GM18519 (cell line): ENCODE measurements at regions not wholly inside any gene's neighbourhood (a gene's known extent, or its start where the extent isn't known, plus 50 kb on each side); places are given as distances from the start of the nearest gene placed in this dataset.
"Not testable (repeated sequence)": the region's sequence is repeated elsewhere in the genome, so short reads cannot be mapped to it uniquely, and the experiment has no call there.

Experiments used
- ATAC-seq: cut with Tn5 transposase; IDR thresholded peaks from one replicate; pipeline ENCODE4 v1.9.1; 2021; ENCODE audit warnings: mild to moderate bottlenecking, moderate library complexity; ENCODE audit not compliant: unreplicated experiment, low FRiP score

- no peak for ATAC-seq
Measured at GRCh38 chr2:65602603-65603235, 170.3 kb upstream of the SPRED2 start.

DNA sequence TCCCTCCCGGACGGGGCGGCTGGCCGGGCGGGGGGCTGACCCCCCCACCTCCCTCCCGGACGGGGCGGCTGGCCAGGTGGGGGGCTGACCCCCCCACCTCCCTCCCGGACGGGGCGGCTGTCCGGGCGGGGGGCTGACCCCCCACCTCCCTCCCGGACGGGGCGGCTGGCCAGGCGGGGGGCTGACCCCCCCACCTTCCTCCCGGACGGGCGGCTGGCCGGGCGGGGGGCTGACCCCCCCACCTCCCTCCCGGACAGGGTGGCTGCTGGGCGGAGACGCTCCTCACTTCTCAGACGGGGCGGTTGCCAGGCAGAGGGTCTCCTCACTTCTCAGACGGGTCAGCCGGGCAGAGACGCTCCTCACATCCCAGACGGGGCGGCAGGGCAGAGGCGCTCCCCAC, 168.5 kb upstream of the SPRED2 start:
- not testable (repeated sequence) for ATAC-seq

DNA sequence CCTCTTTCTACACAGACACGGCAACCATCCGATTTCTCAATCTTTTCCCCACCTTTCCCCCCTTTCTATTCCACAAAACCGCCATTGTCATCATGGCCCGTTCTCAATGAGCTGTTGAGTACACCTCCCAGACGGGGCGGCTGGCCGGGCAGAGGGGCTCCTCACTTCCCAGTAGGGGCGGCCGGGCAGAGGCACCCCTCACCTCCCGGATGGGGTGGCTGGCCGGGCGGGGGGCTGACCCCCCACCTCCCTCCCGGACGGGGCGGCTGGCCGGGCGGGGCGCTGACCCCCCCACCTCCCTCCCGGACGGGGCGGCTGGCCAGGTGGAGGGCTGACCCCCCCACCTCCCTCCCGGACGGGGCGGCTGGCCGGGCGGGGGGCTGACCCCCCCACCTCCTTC, 168.0 kb upstream of the SPRED2 start:
- not testable (repeated sequence) for ATAC-seq

DNA sequence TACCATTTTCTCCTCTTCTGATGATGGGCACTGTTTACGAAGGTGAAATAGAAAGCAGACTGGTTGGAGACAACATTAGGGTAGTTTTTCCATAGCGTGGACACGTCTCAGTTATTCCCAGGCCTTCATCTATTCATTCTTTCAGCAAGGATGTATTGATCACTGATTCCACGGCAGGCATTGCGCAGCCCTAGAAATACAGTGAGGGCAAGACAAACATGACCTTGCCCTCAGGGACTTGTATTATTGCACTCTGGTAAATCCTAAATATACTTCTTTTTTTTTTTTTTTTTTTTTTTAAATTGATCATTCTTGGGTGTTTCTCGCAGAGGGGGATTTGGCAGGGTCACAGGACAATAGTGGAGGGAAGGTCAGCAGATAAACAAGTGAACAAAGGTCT, 167.3 kb upstream of the SPRED2 start:
- no peak for ATAC-seq

DNA sequence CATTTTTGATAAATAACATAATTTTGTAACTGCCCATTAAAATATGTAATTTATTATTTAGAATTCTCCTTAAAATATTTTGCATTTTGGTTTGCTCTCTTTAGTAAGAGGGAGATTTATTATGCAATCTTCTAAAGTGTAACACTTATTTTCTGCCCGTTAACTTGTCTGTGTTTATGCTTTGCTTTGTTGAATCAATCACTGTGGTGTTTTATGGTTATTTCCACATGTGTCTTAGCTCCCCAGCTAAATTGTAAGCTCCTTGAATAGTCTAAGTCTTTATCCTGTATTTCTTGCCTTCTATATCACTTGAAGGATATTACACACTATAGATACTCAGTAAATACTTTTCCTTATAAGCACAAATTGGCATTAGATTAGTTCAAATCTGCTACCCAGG, 166.6 kb upstream of the SPRED2 start:
- ATAC-seq = no peak

DNA sequence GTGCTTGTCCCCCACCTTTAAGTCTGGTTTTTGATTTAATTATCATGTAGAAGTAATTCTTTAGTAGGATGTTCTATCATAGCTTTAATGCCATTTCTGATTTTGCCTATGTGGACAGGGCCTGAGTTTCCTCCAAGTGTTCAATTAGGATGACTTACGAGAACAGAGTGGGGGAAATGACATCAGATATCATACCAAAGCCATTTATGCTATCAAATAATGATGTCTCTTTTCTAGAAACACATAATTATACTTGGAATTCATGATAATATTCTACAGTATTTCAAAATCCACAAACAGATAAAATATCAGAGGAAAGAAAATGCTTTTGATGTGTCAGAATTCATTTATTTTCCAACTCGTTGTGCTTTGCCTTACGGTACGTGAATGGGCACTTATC, 165.9 kb upstream of the SPRED2 start:
- no peak for ATAC-seq

DNA sequence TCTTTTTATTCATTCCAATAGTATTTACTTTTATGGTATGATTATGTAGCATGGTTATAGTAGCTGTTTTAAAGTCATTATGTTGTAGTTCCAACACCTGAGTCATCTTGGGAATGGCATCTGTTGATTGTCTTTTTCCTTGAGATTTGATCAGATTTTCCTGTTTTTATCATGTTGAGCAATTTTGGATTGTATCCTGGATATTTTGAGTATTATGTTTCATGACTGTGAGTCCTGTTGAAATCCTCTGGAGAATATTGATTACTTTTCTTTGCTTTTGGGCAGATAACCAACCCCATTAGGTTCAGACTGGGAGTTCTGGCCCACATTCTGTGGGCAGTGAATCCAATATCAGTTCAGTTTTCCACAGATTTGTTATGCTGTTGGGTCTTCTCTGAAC, 163.2 kb upstream of the SPRED2 start:
- no peak for ATAC-seq

GRCh38 chr2:65594150-65594549, 161.8 kb upstream of the SPRED2 start:
- ATAC-seq = no peak

GRCh38 chr2:65589667-65590066, 157.3 kb upstream of the SPRED2 start:
- no peak for ATAC-seq

- no peak for ATAC-seq
Measured at GRCh38 chr2:65587779-65588178, 155.4 kb upstream of the SPRED2 start.

DNA sequence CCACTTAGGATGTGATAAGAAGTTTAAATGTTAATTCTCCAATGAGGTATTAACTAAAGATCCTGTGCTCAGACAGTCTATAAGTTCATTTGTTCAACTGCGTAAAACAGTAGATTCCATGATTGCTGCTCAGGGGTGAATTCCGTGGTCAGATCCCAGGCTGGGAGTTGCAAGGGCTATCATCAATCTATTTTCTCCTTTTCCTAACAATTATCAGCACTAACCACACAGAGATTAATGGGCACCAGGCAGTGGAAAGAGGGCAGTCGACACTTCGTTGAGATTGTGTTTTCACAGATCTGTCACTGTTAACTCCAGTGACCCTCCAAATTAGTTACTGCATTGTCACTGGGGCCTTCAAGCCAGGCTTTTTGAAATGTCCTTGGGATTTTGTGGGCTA, 154.1 kb upstream of the SPRED2 start:
- no peak for ATAC-seq

DNA sequence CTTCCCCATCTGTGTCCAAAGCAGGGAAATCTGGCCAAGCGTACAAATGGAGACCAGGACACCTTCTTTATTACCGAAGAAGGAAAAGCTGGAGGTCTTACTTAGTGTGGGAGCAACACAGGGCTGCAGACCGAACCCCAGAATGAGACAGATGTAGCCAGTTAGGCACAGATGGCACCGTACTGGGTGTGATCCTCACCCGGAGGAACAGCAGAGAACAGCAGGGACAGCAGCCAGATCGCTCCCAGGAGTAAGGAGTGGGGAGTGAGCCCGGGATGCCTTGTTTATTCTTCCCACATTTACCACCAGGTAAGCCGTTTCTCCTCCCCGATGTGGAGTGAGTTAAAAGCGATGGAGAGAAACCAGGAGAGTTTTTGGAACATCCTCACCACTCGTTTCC, 150.7 kb upstream of the SPRED2 start:
- ATAC-seq = no peak

DNA sequence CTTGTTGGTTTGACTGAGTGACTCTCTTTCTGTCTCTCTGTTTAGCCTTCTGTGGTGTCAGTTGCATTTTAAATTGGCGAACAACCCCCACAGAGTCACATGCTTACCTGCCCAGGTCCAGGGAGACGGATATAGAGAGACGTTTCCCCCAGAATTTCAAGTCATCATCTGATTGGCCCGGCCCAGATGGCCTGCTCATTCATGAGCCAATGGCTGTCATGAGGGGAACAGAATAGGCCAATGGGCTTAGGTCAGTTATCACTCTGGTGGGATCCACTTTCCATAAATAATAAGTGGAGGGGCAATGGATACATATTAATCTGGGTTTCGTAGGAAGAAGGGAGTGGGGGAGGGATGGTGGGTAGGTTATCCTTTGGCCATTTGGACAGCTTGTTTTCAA, 150.0 kb upstream of the SPRED2 start:
- ATAC-seq = no peak

- ATAC-seq = no peak
Measured at GRCh38 chr2:65580824-65581223, 148.4 kb upstream of the SPRED2 start.

- ATAC-seq = no peak
Measured at GRCh38 chr2:65579506-65580235, 147.3 kb upstream of the SPRED2 start.

GRCh38 chr2:65577654-65578053, 145.3 kb upstream of the SPRED2 start:
- ATAC-seq = no peak

GRCh38 chr2:65576861-65577601, 144.6 kb upstream of the SPRED2 start:
- ATAC-seq = no peak

GRCh38 chr2:65576278-65576677, 143.9 kb upstream of the SPRED2 start:
- ATAC-seq = no peak

- ATAC-seq = no peak
Measured at GRCh38 chr2:65574993-65575392, 142.6 kb upstream of the SPRED2 start.

DNA sequence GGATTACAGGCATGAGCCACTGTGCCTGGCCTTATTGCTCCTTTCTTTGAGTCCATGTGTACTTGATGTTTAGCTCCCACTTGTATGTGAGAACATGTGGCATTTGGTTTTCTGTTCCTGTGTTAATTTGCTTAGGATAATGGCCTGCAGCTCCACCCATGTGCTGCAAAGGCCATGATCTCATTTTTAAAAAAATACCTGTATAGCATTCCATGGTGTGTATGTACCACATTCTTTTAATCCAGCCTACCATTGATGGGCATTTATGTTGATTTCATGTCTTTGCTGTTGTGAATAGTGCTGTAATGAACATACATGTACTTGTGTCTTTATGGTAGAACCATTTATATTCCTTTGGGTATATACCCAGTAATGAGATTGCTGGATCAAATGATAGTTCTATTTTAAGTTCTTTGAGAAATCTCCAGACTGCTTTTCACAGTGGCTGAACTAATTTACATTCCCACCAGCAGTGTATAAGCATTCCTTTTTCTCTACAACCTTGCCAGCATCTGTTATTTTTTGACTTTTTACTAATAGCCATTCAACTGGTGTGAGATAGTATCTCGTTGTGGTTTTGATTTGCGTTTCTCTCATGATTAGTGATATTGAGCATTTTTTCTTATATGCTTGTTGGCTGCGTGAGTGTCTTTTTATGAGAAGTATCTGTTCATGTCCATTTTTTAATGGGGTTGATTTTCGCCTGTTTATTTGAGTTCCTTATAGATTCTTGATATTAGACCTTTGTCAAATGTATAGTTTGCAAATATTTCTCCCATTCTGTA, 136.4 kb upstream of the SPRED2 start:
- ATAC-seq = not testable (repeated sequence)

DNA sequence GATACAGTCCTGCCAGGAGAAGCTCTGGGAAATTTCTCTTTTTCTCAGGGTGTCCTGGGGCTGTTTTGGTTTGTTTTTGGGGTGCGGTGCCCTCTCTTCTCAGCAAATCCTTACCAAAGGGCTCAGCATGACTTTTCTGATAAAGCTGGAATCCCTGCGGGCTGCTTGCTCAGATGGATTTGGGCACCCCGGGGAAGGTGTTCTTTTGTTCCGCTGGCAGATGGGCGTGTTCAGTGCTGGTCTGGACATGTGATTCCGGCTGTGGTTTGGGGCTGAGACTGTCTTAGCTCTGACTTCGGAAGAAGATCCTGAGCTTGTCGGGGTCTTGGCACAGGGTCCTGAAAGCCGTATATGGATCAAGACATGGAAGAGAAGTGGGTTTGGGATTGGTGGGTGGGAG, 134.2 kb upstream of the SPRED2 start:
- ATAC-seq = no peak
